Thymus (tissue), 11 donors: ENCODE measurements at regions not wholly inside any gene's neighbourhood (a gene's known extent, or its start where the extent isn't known, plus 50 kb on each side); places are given as distances from the start of the nearest gene placed in this dataset.

ENCODE experiments used
- DNase-seq, 9 donors: peaks; one replicate each; pipeline ENCODE4 v3.0.0-alpha.2; 2013; ENCODE audit warnings: low spot score in 9 of 9, low read depth in 6 of 9, missing footprints in 1 of 9
- H3K27ac ChIP-seq, 2 donors: one replicate each; pipeline ENCODE4 v1.5.1; 2013; ENCODE audit warnings: control low read depth in 1 of 2, low read depth in 1 of 2, low read length in 1 of 2, mild to moderate bottlenecking in 1 of 2, moderate library complexity in 1 of 2
- H3K27me3 ChIP-seq, 2 donors: one replicate each; pipeline ENCODE4 v1.5.1; 2013; ENCODE audit warnings: low read length in 1 of 2; ENCODE audit not compliant: control insufficient read depth in 2 of 2, insufficient read depth in 1 of 2
- H3K36me3 ChIP-seq, 2 donors: one replicate each; pipeline ENCODE4 v1.5.1; 2013; ENCODE audit warnings: low read length in 1 of 2, mild to moderate bottlenecking in 1 of 2, moderate library complexity in 1 of 2; ENCODE audit not compliant: control insufficient read depth in 2 of 2, insufficient read depth in 2 of 2
- H3K4me1 ChIP-seq, 2 donors: one replicate each; pipeline ENCODE4 v1.5.1; 2013; ENCODE audit warnings: low read length in 2 of 2; ENCODE audit not compliant: control insufficient read depth in 2 of 2, insufficient read depth in 2 of 2
- H3K4me3 ChIP-seq, 2 donors: one replicate each; pipeline ENCODE4 v1.5.1; 2013; ENCODE audit warnings: low read length in 2 of 2, control low read depth in 1 of 2, mild to moderate bottlenecking in 1 of 2
- H3K9me3 ChIP-seq, 2 donors: one replicate each; pipeline ENCODE4 v1.5.1; 2013; ENCODE audit warnings: low read length in 1 of 2, mild to moderate bottlenecking in 1 of 2; ENCODE audit not compliant: control insufficient read depth in 2 of 2, insufficient read depth in 1 of 2
- WGBS: extraction: QIAGEN DNeasy Blood & Tissue Kit; methylation state at CpG from one replicate; pipeline ENCODE4 v1.1.7; 2013; 5-methylcytosine and 5-hydroxymethylcytosine counted together
- donor health status: healthy.

GRCh38 chr21:35406635-35407034, 357.5 kb upstream of the RUNX1 start:
- 97% methylated on average over 6 of the region's 6 CpGs for WGBS
- no peak for DNase-seq
- no peak overlapping the region for H3K27ac ChIP-seq
- no peaks in the 10 kb centered on the region for H3K27me3 ChIP-seq
- no peaks in the 10 kb centered on the region for H3K36me3 ChIP-seq
- H3K4me3 ChIP-seq, result no peak overlapping the region
- no peaks in the 10 kb centered on the region for H3K4me1 ChIP-seq
- H3K9me3 ChIP-seq, result no peaks in the 10 kb centered on the region

GRCh38 chr21:35405981-35406380, 356.9 kb upstream of the RUNX1 start:
- no peak for DNase-seq
- H3K27ac ChIP-seq, result no peak overlapping the region
- no peaks in the 10 kb centered on the region for H3K27me3 ChIP-seq
- H3K36me3 ChIP-seq, result no peaks in the 10 kb centered on the region
- no peak overlapping the region for H3K4me3 ChIP-seq
- H3K4me1 ChIP-seq, result no peaks in the 10 kb centered on the region
- H3K9me3 ChIP-seq, result no peaks in the 10 kb centered on the region

GRCh38 chr21:35404247-35404646, 355.1 kb upstream of the RUNX1 start:
- Histone ChIP-seq H3K27ac (no peak overlapping the region), H3K4me1 (peaks cover 0 to 3% of the 10 kb centered on the region in 2 donors), H3K4me3 (no peak overlapping the region), H3K36me3 (no peaks in the 10 kb centered on the region), H3K9me3 (no peaks in the 10 kb centered on the region), H3K27me3 (no peaks in the 10 kb centered on the region)
- no peak for DNase-seq
- WGBS, result 96% methylated on average over 3 of the region's 3 CpGs

DNA sequence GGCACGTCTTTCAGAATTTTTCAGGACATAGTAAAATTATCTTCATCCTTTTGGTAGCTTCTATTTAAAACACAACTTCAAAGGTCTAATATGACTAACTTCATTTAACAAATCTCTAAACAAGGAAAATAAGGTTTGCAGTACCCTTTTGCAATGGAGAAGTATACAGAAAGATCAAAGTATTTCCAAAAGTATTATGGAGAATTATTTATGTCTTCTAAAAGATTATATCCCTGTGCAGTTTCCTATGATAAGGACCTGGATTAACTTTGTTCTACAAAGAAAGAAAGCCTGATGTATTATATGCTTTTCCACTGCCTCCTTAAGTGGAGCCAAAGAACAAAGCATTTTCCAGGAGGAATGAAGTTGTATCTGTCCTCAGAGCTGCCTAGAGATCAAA, 353.0 kb upstream of the RUNX1 start:
- peaks cover 0 to 8% of the 10 kb centered on the region in 2 donors for H3K4me1 ChIP-seq
- no peak overlapping the region for H3K4me3 ChIP-seq
- no peak overlapping the region for H3K27ac ChIP-seq
- WGBS, result 99% methylated on average over 1 of the region's 1 CpG
- H3K9me3 ChIP-seq, result no peaks in the 10 kb centered on the region
- no peaks in the 10 kb centered on the region for H3K27me3 ChIP-seq
- no peaks in the 10 kb centered on the region for H3K36me3 ChIP-seq
- DNase-seq, result no peak

GRCh38 chr21:35401476-35401875, 352.4 kb upstream of the RUNX1 start:
- H3K36me3 ChIP-seq, result no peaks in the 10 kb centered on the region
- H3K27me3 ChIP-seq, result no peaks in the 10 kb centered on the region
- H3K27ac ChIP-seq, result no peak overlapping the region
- H3K4me1 ChIP-seq, result peaks cover 0 to 8% of the 10 kb centered on the region in 2 donors
- 93% methylated on average over 4 of the region's 4 CpGs for WGBS
- DNase-seq, result no peak
- H3K9me3 ChIP-seq, result no peaks in the 10 kb centered on the region
- H3K4me3 ChIP-seq, result no peak overlapping the region

DNA sequence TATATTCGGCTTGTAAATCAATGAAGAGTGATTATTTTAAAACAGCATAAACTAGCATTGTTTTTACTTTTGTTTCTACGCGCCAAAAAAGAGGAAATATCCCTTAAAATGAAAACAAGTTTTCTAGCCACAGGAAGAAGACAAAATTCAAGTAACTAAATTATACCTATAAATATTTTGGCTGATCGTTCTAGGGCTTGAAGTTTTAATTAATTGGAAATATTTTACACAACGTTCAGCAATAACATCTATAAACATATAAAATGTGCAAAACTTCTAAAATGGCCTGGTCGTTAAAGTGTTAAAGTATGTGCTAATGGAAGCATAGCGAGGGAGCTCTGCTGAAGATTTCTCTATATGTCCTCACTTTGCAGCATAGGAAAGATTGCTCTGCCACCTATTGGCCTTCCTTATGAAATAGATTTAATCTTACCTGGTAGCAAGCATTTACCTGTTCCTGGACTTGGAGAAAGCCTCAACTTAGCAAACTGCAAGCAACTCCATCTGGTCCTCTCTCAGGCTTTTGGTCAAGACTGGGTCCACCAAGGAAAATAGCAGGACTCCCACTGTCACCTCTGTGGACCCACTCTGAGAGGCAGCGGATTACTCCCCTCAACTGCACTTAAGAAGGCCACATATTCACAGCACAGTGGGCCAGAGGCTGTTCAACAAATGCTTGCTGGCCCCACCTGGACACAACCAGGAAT, 351.3 kb upstream of the RUNX1 start:
- H3K9me3 ChIP-seq, result no peaks in the 10 kb centered on the region
- H3K27me3 ChIP-seq, result no peaks in the 10 kb centered on the region
- peak; percentile 51 to 88 (median 66) for DNase-seq
- no peak overlapping the region for H3K27ac ChIP-seq
- peaks cover 0 to 8% of the 10 kb centered on the region in 2 donors for H3K4me1 ChIP-seq
- no peaks in the 10 kb centered on the region for H3K36me3 ChIP-seq
- WGBS, result 20% methylated on average over 8 of the region's 8 CpGs
- no peak overlapping the region for H3K4me3 ChIP-seq

DNA sequence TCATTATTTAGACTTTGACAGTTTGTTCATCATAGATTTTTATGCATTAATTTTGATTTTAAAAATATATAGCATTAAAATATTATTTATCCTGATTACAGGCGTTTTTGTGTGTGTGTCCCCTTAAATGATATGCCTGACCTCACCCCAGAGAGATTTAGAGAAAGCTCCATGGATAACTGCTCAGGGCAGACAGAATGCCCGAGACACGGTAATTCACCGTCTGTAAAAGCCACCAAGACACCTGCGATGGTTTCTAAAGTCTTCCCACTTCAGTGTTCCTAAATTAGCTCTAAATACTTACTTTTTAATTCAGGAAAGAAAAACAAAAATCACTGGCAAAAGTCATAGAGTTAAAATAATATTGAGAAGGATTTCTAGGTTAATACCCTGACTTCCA, 350.6 kb upstream of the RUNX1 start:
- no peak overlapping the region for H3K27ac ChIP-seq
- H3K36me3 ChIP-seq, result no peaks in the 10 kb centered on the region
- H3K27me3 ChIP-seq, result no peaks in the 10 kb centered on the region
- H3K9me3 ChIP-seq, result no peaks in the 10 kb centered on the region
- H3K4me1 ChIP-seq, result peaks cover 0 to 8% of the 10 kb centered on the region in 2 donors
- no peak overlapping the region for H3K4me3 ChIP-seq
- DNase-seq, result no peak
- WGBS, result 24% methylated on average over 5 of the region's 5 CpGs

DNA sequence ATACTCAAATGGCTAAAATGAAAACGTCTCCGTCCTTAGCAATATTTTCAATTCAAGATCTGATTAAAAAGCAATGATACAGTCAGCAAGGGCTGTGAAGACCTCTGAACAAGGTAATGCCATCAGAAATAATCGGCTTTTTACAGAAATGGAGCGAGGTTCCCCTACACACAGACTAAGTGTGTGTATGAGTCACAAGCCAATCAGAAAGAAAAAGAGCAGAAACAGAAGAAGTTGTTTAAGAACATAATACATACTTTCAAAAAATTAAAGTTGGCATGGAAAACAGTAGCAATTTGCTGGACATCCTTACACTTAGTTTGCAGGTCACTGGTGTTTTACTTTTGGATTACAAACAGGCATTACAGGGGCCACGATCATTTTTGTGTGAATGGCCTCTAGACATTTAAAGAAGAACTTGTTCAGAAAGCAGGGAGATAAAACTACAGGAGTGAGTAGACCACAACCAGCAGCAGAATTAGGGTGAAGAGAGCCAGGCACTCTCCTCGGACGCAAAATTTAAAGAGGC, 350.0 kb upstream of the RUNX1 start:
- Histone ChIP-seq H3K27ac (no peak overlapping the region), H3K4me3 (no peak overlapping the region), H3K4me1 (peaks cover 0 to 8% of the 10 kb centered on the region in 2 donors), H3K9me3 (no peaks in the 10 kb centered on the region), H3K36me3 (no peaks in the 10 kb centered on the region), H3K27me3 (no peaks in the 10 kb centered on the region)
- WGBS, result 78% methylated on average over 7 of the region's 7 CpGs
- no peak for DNase-seq

- Histone ChIP-seq H3K27ac (no peak overlapping the region), H3K27me3 (no peaks in the 10 kb centered on the region), H3K9me3 (no peaks in the 10 kb centered on the region), H3K4me3 (no peak overlapping the region), H3K4me1 (peaks cover 0 to 8% of the 10 kb centered on the region in 2 donors), H3K36me3 (no peaks in the 10 kb centered on the region)
- DNase-seq, result peak in 1 of 9 donors; percentile 24
Observed at GRCh38 chr21:35398346-35398982, 349.4 kb upstream of the RUNX1 start.
